ENCODE measurements at regions not wholly inside any gene's neighbourhood (a gene's known extent, or its start where the extent isn't known, plus 50 kb on each side); places are given as distances from the start of the nearest gene placed in this dataset.

DNA sequence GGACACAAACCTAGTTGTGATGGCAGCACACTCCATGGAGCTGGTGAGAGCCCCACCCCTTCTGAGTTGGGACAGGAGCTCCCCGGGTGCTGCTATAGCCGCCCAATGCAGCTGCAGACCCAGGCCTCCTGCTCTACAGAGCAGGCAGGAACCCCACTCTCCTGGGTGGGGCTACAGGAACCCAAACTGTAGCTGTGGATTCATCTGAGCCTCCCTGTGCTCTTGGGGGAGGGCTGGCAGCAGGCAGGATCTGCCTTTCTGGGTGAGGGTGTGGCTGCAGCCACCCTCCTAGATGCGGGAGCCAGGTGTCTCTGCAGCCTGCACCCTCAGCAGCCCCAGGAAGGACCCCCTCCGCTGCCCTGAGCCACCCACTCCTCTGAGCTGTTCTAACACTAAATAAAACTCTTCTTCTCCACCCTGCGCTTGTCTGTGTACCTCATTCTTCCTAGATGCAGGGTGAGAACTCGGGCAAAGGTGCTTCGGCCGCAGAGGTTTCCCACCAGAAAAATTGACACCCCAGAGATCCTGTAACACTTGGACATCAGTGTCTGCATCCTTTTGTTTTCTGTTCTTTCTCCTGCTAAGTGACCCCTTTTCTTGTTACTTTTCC is 55.2 kb upstream of the KIF13A start (continued):
- TF ChIP-seq, protein P1, sequence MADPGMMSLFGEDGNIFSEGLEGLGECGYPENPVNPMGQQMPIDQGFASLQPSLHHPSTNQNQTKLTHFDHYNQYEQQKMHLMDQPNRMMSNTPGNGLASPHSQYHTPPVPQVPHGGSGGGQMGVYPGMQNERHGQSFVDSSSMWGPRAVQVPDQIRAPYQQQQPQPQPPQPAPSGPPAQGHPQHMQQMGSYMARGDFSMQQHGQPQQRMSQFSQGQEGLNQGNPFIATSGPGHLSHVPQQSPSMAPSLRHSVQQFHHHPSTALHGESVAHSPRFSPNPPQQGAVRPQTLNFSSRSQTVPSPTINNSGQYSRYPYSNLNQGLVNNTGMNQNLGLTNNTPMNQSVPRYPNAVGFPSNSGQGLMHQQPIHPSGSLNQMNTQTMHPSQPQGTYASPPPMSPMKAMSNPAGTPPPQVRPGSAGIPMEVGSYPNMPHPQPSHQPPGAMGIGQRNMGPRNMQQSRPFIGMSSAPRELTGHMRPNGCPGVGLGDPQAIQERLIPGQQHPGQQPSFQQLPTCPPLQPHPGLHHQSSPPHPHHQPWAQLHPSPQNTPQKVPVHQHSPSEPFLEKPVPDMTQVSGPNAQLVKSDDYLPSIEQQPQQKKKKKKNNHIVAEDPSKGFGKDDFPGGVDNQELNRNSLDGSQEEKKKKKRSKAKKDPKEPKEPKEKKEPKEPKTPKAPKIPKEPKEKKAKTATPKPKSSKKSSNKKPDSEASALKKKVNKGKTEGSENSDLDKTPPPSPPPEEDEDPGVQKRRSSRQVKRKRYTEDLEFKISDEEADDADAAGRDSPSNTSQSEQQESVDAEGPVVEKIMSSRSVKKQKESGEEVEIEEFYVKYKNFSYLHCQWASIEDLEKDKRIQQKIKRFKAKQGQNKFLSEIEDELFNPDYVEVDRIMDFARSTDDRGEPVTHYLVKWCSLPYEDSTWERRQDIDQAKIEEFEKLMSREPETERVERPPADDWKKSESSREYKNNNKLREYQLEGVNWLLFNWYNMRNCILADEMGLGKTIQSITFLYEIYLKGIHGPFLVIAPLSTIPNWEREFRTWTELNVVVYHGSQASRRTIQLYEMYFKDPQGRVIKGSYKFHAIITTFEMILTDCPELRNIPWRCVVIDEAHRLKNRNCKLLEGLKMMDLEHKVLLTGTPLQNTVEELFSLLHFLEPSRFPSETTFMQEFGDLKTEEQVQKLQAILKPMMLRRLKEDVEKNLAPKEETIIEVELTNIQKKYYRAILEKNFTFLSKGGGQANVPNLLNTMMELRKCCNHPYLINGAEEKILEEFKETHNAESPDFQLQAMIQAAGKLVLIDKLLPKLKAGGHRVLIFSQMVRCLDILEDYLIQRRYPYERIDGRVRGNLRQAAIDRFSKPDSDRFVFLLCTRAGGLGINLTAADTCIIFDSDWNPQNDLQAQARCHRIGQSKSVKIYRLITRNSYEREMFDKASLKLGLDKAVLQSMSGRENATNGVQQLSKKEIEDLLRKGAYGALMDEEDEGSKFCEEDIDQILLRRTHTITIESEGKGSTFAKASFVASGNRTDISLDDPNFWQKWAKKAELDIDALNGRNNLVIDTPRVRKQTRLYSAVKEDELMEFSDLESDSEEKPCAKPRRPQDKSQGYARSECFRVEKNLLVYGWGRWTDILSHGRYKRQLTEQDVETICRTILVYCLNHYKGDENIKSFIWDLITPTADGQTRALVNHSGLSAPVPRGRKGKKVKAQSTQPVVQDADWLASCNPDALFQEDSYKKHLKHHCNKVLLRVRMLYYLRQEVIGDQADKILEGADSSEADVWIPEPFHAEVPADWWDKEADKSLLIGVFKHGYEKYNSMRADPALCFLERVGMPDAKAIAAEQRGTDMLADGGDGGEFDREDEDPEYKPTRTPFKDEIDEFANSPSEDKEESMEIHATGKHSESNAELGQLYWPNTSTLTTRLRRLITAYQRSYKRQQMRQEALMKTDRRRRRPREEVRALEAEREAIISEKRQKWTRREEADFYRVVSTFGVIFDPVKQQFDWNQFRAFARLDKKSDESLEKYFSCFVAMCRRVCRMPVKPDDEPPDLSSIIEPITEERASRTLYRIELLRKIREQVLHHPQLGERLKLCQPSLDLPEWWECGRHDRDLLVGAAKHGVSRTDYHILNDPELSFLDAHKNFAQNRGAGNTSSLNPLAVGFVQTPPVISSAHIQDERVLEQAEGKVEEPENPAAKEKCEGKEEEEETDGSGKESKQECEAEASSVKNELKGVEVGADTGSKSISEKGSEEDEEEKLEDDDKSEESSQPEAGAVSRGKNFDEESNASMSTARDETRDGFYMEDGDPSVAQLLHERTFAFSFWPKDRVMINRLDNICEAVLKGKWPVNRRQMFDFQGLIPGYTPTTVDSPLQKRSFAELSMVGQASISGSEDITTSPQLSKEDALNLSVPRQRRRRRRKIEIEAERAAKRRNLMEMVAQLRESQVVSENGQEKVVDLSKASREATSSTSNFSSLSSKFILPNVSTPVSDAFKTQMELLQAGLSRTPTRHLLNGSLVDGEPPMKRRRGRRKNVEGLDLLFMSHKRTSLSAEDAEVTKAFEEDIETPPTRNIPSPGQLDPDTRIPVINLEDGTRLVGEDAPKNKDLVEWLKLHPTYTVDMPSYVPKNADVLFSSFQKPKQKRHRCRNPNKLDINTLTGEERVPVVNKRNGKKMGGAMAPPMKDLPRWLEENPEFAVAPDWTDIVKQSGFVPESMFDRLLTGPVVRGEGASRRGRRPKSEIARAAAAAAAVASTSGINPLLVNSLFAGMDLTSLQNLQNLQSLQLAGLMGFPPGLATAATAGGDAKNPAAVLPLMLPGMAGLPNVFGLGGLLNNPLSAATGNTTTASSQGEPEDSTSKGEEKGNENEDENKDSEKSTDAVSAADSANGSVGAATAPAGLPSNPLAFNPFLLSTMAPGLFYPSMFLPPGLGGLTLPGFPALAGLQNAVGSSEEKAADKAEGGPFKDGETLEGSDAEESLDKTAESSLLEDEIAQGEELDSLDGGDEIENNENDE (IDR thresholded peaks at IDR 0.05; ENCODE audit: insufficient replicate concordance, low read length) = no peak

Measured in H1 (cell line).